ENCODE measurements at regions not wholly inside any gene's neighbourhood (a gene's known extent, or its start where the extent isn't known, plus 50 kb on each side); places are given as distances from the start of the nearest gene placed in this dataset.
"Not testable (repeated sequence)": the region's sequence is repeated elsewhere in the genome, so short reads cannot be mapped to it uniquely, and the experiment has no call there.

GRCh38 chr18:15071311-15071710 is 323.3 kb downstream of the ANKRD30B start:
- TF ChIP-seq, protein P1, sequence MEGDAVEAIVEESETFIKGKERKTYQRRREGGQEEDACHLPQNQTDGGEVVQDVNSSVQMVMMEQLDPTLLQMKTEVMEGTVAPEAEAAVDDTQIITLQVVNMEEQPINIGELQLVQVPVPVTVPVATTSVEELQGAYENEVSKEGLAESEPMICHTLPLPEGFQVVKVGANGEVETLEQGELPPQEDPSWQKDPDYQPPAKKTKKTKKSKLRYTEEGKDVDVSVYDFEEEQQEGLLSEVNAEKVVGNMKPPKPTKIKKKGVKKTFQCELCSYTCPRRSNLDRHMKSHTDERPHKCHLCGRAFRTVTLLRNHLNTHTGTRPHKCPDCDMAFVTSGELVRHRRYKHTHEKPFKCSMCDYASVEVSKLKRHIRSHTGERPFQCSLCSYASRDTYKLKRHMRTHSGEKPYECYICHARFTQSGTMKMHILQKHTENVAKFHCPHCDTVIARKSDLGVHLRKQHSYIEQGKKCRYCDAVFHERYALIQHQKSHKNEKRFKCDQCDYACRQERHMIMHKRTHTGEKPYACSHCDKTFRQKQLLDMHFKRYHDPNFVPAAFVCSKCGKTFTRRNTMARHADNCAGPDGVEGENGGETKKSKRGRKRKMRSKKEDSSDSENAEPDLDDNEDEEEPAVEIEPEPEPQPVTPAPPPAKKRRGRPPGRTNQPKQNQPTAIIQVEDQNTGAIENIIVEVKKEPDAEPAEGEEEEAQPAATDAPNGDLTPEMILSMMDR (conservative IDR thresholded peaks at IDR 0.05; ENCODE audit: low read length): not testable (repeated sequence)
- not testable (repeated sequence) for TF ChIP-seq EZH2phosphoT487 (IDR thresholded peaks at IDR 0.05; ENCODE audit: borderline replicate concordance, low read depth, low read length)

Data from OCI-LY7 (cell line).